ENCODE measurements at regions not wholly inside any gene's neighbourhood (a gene's known extent, or its start where the extent isn't known, plus 50 kb on each side); places are given as distances from the start of the nearest gene placed in this dataset.

DNA sequence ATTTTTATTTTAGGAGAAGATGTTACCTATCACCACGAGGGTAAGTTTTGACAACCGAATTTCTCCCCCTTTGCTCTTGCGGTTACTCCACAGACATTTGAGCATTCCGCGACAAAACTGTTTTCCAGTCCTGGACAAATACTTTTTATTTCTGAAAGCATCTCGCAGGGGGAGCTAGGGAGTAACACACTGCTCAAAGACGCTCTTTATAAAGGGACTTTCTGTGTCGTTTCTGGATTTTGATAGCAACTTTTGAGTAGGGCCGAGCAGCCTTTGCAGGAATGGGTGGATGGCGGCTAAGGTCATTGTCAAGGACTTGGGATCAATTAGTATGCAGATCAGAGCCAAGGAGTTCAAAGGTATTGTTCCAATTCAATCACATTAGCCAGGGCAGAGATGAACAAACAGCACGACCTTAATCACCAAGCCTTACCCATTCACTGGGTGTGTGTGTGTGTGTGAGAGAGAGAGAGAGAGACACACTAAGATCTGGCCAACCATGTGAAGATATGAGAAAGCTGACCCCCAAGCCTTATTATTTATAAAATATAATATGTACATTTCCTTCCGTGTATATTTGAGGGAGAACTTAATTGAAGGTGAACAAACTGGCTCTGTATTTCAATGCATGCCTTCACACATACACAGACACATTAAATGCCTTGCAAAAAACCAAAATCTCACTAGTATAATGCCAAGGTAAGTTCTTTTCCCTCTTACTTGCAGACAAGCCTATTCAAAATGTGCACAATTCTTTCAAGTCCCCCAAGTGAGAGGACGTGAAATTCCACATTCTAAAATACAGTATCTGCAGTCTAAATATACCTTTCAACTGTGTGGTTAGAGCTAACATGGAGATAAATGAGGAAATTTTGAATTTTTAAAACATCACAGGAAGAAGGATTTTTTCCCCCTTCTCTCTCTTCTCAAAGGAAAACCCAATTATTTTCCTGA lies 613.8 kb downstream of the VRK1 start:
- DNase-seq, result no peak

DNA sequence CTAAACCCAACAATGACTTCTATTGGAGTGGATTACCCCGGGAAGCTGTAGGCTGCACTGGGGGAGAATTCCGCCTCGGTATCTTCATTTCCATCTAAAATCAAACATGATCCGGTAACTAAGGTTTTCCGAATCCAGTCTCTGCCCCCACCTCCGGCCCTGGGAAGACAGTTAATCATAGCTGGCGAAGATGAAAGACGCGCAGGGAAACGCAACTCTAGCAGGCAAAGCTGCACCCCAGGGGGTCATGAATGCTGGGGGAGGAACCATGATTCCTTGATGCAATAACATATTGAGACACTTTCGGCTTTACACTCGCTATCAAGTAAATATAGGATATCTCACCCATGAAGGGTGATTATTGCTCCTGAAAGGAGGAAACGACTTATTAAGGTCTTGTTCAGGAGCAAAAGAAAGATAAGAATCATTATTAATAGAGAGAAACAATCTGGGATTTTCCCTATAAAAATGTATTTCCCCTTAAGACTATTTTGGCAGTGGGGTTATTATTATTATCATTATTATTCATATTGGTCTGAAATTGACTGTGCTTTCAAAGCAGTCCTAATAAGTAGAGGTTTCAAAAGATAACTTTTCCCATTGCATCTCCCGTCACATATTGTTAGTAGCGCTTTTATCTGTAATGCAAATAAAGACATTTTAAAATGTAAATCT lies 614.9 kb downstream of the VRK1 start:
- DNase-seq, result no peak

DNA sequence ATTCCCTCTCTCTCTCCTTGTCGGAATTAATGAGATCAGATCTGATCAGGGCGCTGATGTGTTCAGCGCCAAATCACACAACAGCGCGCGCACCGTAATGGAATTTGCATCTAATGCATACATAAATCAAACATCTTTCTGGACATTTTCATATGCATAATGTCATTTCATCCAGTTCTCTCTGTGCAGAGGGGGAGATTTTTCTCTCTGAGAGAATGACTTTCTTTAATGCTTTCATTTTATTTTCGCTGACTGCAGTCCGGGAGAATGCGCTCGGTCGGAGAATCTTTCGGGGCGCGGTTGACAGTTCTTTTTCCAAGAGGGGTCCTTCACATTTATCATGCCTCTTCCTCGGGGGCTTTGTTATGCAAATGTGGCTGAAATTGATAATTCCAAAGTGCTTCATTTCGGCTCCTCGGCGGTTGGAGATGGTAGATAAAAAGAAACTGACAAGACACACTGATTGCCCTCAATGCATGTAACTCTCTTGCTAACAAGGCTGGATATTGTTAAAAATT lies 615.9 kb downstream of the VRK1 start:
- no peak for DNase-seq

DNA sequence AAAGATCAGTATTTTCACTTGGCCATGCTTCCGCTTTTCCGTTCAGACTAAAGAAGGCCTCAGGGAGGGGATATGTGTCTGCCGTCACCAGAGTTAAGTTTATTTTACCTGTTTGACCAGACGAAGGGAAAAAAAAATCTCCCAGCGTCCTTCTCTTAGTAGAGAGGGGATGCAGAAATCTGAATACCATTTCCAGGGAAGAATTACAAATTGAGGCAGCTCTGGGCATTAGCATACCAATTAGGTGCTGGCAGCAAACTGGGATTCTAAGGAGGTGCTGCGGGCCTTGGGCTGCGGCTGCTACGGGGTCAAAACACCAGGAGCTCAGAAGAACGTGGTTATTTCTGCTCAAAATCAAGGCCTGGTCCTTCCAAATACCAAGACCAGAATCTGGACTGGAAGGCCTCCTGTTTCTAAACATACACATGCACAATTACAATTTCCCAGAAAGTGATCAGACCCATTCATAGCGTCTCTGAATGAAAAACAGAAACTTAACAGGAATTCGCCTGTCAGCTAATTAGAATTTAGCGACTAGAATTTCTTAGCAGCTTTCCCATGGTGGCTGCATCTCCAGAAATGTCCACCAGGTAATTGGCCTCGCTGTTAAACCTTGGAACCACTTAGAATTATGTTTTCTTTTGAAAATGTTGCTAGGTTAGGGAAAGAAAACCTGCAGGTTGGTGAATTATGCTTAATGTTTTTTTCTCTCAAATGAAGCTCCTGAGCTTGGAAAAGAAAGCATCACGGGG lies 617.0 kb downstream of the VRK1 start:
- DNase-seq, result no peak

DNA sequence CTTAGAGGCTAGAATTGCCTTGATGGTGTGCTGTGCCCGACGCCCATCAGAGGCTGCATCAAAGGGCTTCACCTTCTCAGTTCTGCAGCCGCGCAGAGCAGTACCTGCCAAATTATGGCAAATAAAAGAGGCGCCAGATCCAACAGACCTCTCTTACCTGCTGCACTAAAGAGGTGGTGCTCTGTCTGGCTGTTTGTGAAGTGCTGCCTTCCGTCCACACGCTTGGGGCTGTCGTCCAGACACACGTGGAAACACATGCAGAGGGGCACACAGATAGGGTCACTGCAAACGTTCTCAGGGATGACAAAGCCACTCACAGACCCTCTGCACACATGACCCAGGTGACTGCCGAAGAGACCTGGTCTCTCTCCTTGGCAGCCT lies 617.5 kb downstream of the VRK1 start:
- no peak for DNase-seq

DNA sequence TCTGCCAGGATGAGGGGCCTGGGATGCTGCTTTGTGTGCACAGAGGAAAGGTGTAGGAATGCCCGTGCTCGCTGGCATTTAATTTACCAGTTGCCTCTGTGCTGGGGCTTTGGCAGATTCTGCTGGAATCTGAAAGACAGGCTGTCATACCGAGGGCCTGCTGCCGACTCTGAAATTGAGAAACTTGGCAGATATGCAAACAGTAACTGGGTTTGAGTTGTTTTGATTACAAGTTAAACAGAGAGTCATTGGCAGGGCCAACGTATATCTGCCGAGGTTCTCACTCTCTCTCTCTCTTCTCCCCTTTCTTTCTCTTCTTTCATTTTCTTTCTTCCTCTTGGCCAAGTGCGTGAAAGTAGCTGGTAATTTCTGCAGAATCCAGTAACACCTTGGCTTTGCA lies 618.7 kb downstream of the VRK1 start:
- no peak for DNase-seq

DNA sequence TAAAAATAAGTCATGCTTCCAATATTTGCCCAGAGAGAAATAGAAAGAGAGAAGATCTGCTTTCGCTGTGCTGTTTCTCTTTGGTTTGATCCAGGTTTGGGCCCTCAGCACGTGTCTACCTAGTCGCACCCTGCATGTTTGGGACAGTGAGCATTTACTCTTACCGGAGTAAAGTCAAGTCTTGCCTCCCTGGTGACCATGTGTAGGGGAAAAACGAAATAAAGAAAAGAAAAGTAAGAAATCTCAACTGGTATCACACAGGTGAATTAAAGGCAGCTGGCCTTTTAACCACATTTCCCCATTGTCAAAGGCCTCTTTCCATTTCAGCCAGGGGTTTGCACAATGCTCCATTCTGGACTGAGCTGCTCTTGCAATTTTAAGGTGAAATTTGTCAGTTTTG lies 619.4 kb downstream of the VRK1 start:
- DNase-seq, result no peak

DNA sequence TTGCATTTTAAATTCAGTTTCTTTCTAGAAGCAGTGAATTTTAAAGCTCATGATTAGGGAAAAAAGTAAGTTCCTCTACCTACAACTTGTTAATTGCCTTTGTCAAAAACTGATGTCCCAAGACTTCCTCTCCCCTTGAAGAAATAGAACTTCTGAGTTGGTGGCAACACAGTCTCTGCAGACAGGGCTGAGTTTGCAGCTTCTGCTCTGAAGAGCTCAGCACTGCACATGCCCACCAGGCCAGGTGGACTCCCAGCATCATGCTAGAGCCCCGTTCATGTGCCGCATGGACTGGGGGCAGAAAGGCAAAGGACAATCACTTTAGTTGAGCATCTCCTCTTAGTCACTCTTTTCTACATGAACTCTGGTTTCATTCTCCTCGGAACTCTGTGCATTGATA lies 620.1 kb downstream of the VRK1 start:
- DNase-seq, result no peak

DNA sequence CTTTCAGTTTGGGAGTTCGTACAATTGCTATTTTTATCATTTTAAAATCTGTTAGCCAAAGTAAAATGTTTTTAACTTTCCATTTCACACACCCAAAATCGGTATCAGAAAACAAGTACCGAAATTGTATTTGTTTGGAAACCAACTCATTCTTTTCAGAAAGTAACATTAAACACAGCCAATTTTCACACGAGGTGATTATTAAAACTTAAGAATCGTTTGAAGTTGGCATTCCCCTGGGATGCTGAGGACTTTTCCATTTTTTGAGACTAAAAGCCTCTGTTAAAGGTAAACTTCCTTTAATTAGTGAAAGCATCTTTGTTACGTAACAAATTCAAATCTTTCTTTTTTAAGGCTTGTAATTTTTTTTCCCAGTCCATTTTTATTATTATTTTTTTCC lies 623.0 kb downstream of the VRK1 start:
- no peak for DNase-seq

DNA sequence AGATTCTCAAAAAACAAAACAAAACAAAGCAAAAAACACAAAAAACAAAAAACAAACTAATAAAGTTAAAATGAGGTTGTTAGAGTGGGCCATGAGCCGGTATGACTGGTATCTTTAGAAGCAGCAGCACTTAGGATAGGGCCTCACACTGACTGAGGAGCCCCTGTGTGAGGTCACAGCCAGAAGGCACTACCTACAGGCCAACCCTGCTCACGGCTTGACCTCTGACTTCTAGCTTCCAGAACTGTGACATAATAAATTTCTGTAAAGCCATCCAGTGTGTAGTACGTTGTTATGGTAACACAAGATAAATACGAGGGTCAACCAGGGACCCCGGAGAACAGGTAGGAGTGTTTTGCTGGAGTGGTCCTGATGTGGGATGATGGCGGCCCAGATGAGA lies 629.6 kb downstream of the VRK1 start:
- DNase-seq, result no peak

DNA sequence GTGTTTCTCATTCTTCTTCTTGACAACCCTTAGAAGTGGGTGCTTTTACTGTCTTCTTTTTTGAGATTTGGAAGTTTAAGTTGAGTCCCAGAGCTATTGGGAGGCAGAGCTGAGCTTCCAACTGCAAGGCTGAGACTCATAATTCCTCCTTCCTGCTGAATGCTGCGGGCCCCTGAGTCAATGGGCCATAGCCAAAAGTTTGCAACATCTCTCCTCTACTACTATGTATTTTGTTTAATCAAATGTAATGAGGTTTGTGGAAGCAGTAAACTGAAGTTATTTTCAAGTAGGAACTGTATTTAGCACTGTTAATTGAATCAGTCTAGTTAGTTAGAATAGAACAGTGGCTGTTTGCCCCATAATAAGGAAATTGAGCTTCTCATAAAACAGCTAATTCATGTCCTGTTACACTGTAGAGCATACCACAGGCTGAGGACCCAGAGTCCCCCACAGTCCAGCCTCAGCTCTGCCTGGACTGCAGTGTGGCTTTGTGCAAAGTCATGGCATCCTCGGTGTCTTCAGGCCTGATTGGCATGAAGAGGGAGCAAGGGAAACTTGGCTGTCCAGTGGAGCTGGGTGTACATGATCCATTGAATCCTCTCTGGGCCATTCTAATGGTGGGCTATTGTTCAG lies 631.7 kb downstream of the VRK1 start:
- no peak for DNase-seq

DNA sequence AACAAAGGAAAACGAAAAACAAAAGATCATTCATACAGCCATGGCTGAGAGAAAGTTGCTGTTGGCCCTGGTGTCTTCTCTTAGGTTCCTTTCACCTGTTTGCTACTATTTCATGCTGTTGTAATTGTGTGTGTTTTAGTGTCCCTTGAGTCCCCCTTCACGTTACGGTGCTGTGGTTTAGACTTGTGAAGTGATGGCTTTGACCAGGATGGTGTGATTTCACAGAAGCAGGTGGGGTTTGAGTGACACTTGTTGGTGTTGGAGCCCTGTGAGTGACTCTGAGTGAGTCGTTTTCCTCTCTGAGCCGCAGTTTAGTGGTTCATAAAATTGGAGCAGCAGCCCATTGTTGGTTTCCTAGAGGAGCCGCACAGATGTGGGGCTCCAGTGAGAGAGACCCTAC lies 635.4 kb downstream of the VRK1 start:
- DNase-seq, result no peak

DNA sequence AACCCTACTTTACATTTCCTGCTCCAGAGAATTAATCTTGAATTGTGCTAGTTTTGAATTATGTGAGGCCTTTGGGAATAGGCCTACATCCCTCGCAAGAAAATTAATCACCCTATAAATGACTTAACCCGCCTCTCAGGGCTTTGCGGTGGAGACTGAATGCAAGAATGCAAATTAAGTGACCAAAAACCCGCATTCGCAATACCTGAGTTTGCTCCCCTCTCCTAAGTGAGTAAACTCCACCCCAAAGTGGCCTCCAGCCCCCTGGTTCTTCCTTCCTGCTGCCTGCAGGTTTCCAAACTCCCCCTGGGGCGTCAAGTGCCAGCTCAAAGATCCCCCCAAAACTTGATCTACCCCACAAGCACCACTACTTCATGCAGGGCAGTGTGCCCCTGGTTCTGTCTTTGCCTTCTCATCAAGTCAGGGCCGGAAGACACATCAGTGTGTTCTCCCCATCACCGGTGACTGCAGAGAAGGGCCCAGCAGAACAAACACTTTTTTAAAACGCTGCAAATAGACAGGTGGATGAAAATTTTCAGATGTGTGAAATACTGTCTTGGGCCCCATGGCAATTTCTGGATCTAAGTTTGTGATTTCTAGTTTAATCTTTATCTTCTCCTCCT lies 644.7 kb downstream of the VRK1 start:
- no peak for DNase-seq

DNA sequence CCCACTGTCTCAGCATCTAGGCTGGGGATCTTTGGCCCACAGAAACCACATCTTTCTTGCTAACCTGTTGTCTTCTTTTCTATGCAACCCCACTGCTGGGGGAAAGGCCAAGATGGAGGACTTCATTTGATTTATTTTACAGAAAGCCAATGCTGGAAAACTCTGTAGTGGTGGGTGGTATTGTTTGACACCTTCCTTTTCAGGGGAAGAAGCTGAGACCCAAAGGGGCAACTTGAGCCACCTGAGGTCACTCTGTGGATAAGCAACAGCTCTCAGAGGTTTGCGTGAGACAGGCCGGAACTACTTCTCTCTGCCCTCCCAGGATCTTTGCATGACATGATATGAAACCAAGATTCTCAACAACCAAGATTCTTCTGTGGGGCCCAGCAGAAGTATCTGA lies 645.2 kb downstream of the VRK1 start:
- DNase-seq, result no peak

DNA sequence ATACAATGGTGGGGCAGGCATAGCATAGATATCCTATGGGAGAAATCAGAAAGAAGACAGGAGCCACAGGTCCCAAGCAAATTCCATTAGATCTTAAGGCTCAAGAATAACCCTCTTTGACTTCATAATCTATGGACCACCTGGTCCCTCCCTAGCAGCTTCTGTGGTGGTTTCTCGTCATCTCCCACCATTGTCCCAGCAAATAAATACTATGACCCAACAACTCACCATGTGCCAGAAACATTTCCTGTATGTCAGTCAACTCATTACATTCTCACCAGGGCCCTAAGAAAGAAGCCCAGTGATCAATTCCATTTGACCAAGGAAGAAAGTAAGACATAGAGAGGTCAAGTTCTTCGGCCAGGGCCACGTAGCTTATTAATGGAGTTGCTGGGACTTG lies 646.2 kb downstream of the VRK1 start:
- DNase-seq, result no peak

DNA sequence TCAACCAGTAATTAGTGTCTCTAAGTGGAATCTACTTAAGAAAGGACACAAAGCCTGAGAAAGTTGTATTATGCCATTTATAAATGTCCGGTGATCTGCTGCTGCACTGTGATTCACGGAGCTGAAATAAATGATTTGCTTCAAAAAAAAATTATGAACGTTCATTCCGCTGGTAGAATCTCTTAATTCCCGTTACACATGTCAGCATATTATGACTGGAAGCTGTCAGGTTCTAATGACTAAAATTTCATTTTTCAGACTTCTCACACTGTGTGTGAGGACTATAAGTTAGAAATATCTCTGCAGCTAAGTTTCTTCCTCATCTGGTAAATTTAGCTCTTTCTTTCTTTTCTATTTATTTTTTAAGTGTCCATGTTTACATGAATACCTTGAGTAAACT lies 647.1 kb downstream of the VRK1 start:
- DNase-seq, result no peak

DNA sequence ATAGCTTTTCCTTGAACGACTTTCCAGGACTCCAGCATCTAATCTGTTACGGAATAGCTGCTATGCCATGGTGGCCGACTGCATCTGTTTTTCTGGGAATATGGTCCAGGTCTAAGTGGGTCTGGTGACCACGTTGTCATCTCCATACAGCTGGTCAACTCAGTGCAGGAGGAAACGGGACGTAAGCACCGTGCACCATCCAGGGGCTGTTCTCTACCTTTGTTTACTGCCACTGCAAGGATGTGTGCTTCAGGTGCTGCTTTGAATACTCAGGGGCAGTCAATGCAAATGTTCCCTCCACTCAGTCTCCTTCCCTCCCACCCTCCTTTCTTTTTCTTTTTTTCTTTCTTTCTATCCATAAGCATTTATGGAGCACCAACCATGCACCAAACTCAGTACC lies 648.2 kb downstream of the VRK1 start:
- no peak for DNase-seq

DNA sequence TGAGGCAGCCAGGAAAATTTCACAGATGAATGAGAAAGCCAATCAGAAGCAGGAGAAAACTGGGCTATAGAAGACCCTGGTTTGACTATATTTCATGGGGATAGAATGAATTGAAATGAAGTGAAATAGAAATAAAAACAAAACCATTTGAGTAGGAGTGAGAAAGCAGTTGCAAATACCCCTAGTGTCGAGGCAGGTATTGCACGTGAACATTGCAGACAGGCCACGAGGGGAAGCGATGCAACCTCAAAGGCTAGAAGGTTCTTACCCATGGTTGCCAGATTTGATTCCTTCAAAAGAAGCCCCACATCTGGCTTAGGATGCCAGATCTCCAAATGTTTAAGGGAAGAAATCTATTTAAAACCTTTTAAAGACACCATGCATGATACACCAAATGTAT lies 648.9 kb downstream of the VRK1 start:
- DNase-seq, result no peak

DNA sequence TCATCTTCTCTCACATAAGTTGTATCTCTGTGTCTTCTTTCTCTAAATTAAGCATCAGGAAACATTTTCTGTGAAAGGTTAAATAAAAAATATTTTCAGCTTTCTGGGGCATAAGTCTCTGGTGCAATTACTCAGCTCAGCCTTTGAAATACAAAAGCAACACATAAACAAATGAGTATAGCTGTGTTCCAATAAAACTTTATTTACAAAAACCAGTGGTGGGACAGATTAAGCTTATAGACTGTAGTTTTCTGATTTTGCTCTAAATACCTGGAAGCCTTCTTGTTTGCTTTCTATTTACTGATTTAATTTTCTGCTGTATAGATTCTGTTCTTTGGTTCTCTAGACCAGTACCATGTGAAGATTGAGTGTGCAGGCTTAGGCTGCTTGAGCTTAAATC lies 655.1 kb downstream of the VRK1 start:
- no peak for DNase-seq

DNA sequence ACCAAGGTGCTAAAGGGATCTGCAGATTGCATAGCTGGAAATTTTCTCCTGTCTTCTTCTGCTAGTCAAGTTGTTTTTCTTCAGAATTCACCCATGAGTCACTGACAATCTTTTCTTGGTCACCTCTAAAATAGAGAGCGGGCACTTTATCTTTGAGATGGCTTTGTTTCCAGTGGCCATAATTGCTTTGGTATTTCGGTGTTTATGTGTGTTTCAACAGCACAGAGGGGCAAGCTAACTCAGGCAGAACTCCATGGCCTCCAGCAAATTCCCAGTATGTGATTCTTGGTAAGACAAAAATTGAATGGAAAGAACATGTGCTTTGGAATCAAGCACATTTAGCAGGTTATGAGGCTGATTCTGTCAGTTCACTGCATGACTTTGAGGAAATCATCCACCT lies 656.8 kb downstream of the VRK1 start:
- no peak for DNase-seq

DNA sequence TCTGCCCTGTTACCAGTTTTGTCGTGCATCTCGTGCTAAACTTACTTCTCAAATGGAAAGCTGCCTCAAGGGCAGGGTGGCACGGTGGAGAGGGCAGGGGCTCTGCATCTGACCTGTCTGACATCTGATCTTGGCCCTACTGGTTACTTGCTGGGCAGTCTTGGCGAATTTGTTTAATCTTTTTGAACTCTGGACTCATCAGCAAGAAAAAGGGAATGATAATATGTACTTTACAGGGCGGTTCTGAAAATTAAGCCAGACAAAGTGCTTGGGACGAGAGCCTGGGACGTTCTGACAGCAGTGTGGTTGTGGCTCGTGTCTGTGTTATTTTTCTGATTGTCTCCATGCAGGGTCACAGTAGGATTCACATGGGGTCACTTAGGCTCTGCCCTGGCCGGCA lies 659.3 kb downstream of the VRK1 start:
- no peak for DNase-seq

DNA sequence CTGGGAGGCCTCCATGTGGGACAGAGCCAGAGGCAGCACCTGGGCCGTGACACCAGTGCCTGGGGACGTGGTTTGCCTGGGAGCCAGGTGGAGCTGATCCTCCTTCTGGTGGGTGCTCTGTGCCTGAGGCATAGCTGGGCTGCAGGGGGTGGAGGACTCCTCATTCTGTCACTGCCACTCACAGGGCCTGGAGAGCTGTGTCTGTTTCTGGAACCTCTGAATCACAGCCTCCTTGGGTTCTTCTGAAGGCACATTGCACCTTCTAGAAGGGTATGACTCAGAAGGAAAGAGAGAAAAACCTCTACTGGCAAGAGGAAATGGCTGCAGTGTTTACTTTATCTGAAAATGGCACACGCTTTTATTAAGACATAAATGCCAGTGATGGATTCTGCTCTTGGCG lies 659.8 kb downstream of the VRK1 start:
- DNase-seq, result no peak
